ENCODE measurements at regions not wholly inside any gene's neighbourhood (a gene's known extent, or its start where the extent isn't known, plus 50 kb on each side); places are given as distances from the start of the nearest gene placed in this dataset.

DNA sequence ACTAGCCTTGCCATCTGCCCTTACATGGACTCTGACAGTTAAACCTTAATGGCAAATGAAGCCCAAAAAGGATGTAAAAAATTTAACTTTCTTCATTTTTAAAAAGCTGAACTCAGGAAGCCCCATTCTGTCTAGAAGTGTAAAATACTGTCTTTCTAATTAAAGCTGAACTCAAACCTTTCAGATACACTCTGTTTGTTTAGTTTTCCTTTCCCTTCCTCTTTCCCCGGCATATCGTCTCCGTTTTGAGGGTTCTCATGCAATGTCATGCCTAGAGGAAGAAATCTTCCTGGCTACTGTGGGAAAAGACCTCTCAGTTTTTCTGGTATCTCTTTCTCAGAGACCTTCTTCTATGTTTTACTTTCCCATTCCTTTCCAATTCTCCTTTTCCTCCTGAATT, 841.5 kb downstream of the DTWD2 start:
- TF ChIP-seq, protein P1, sequence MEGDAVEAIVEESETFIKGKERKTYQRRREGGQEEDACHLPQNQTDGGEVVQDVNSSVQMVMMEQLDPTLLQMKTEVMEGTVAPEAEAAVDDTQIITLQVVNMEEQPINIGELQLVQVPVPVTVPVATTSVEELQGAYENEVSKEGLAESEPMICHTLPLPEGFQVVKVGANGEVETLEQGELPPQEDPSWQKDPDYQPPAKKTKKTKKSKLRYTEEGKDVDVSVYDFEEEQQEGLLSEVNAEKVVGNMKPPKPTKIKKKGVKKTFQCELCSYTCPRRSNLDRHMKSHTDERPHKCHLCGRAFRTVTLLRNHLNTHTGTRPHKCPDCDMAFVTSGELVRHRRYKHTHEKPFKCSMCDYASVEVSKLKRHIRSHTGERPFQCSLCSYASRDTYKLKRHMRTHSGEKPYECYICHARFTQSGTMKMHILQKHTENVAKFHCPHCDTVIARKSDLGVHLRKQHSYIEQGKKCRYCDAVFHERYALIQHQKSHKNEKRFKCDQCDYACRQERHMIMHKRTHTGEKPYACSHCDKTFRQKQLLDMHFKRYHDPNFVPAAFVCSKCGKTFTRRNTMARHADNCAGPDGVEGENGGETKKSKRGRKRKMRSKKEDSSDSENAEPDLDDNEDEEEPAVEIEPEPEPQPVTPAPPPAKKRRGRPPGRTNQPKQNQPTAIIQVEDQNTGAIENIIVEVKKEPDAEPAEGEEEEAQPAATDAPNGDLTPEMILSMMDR (conservative IDR thresholded peaks at IDR 0.05), result no peak
- no peak for TF ChIP-seq EZH2 (IDR thresholded peaks at IDR 0.05; ENCODE audit: low read depth)
